K562 (cell line): ENCODE measurements at regions not wholly inside any gene's neighbourhood (a gene's known extent, or its start where the extent isn't known, plus 50 kb on each side); places are given as distances from the start of the nearest gene placed in this dataset.

Source experiments
- BRCA1 ChIP-seq, 2 experiments: fragments of 450-650 bp in 1 of 2; sonication (generic) in 1 of 2; formaldehyde crosslinking in 1 of 2; IDR thresholded peaks; 2 replicates each; pipeline versions ENCODE4 v1.5.0 to v1.6.1; 2017 to 2020; ENCODE audit warnings: mild to moderate bottlenecking in 1 of 2, missing genetic modification reagents in 1 of 2
- CREB1 ChIP-seq, 2 experiments: sonication (generic) in 1 of 2; formaldehyde crosslinking in 1 of 2; IDR thresholded peaks; 2 replicates each; pipeline versions ENCODE4 v1.6.1 to v1.8.0; 2012 to 2022; ENCODE audit warnings: inconsistent platforms in 1 of 2, mild to moderate bottlenecking in 1 of 2, missing genetic modification reagents in 1 of 2, moderate library complexity in 1 of 2
- ETV1 ChIP-seq: fragments of 450-650 bp; conservative IDR thresholded peaks from 2 replicates; pipeline ENCODE4 v1.6.1; 2016; ENCODE audit warnings: missing genetic modification characterization, control low read depth, low read depth, missing compliant biosample characterization
- IFI16 ChIP-seq: fragments of 250-450 bp; sonication (Bioruptor Pico); IDR thresholded peaks from 2 replicates; pipeline ENCODE4 v2.1.2; 2022; ENCODE audit warnings: mild to moderate bottlenecking, inconsistent platforms
- KLF1 ChIP-seq: fragments of 450-650 bp; IDR thresholded peaks from 2 replicates; pipeline ENCODE4 v1.6.1; 2016; ENCODE audit warnings: missing genetic modification characterization, missing compliant biosample characterization
- KLF10 ChIP-seq: fragments of 250-450 bp; sonication (Bioruptor Pico); IDR thresholded peaks from 2 replicates; pipeline ENCODE4 v1.6.1; 2021; ENCODE audit warnings: matching md5 sums
- KLF6 ChIP-seq: fragments of 250-450 bp; sonication (Bioruptor Pico); IDR thresholded peaks from 2 replicates; pipeline ENCODE4 v1.4.0; 2020; ENCODE audit warnings: mild to moderate bottlenecking, moderate library complexity, borderline replicate concordance
- L3MBTL2 ChIP-seq: fragments of 450-650 bp; IDR thresholded peaks from 2 replicates; pipeline ENCODE4 v1.6.1; 2016; ENCODE audit warnings: mild to moderate bottlenecking, moderate library complexity
- LARP7 ChIP-seq: fragments of 450-650 bp; IDR thresholded peaks from 2 replicates; pipeline ENCODE4 v1.6.1; 2016
- LEF1 ChIP-seq: fragments of 450-650 bp; IDR thresholded peaks from 2 replicates; pipeline ENCODE4 v1.6.1; 2016; ENCODE audit warnings: mild to moderate bottlenecking
- MTA3 ChIP-seq: fragments of 450-650 bp; formaldehyde crosslinking; IDR thresholded peaks from 2 replicates; pipeline ENCODE4 v1.6.1; 2017; ENCODE audit warnings: mild to moderate bottlenecking, borderline replicate concordance
- NCOR1 ChIP-seq: fragments of 450-650 bp; IDR thresholded peaks from 2 replicates; pipeline ENCODE4 v1.6.1; 2016; ENCODE audit warnings: mild to moderate bottlenecking, moderate library complexity
- NRF1 ChIP-seq, 2 experiments: fragments of 450-650 bp; IDR thresholded peaks in 1 of 2; conservative IDR thresholded peaks in 1 of 2; 2 replicates each; pipeline ENCODE4 v1.6.1; 2014; ENCODE audit warnings: mild to moderate bottlenecking in 2 of 2
- PTRF ChIP-seq: fragments of 450-650 bp; IDR thresholded peaks from 2 replicates; pipeline ENCODE4 v1.6.1; 2016; ENCODE audit warnings: mild to moderate bottlenecking, missing genetic modification characterization, missing compliant biosample characterization
- SMAD4 ChIP-seq: fragments of 250-450 bp; sonication (Bioruptor Pico); conservative IDR thresholded peaks from 2 replicates; pipeline ENCODE4 v1.8.0; 2021; ENCODE audit warnings: inconsistent platforms, mild to moderate bottlenecking, moderate library complexity
- SMC3 ChIP-seq: conservative IDR thresholded peaks from 2 replicates; pipeline ENCODE4 v1.6.1; 2011; ENCODE audit warnings: low read depth, low read length, improper control_type of control experiment; ENCODE audit not compliant: insufficient read depth
- ZNF3 ChIP-seq: fragments of 250-450 bp; sonication (Bioruptor Pico); IDR thresholded peaks from 2 replicates; pipeline ENCODE4 v1.5.0; 2021; ENCODE audit warnings: mild to moderate bottlenecking, moderate library complexity
- ZNF395 ChIP-seq: fragments of 200-800 bp; sonication (Bioruptor generic); IDR thresholded peaks from 2 replicates; pipeline ENCODE4 v1.6.1; 2017; ENCODE audit warnings: missing genetic modification characterization, missing compliant biosample characterization
- ZNF444 ChIP-seq: fragments of 250-450 bp; sonication (Bioruptor Pico); IDR thresholded peaks from 2 replicates; pipeline ENCODE4 v1.4.0; 2020; ENCODE audit warnings: mild to moderate bottlenecking, moderate library complexity
- TF ChIP-seq, protein P1 (sequence below): IDR thresholded peaks from 2 replicates; pipeline ENCODE4 v1.6.1; 2012; ENCODE audit warnings: low read depth, low read length, improper control_type of control experiment, borderline replicate concordance
- TF ChIP-seq, protein P2 (sequence below), 2 experiments: IDR thresholded peaks; 2 replicates each; pipeline ENCODE4 v1.6.1; 2011; ENCODE audit warnings: borderline replicate concordance in 1 of 2, control low read depth in 1 of 2, low read depth in 1 of 2, low read length in 1 of 2, mild to moderate bottlenecking in 1 of 2, mixed read lengths in 1 of 2, moderate library complexity in 1 of 2; ENCODE audit not compliant: insufficient read depth in 1 of 2, insufficient read length in 1 of 2, poor library complexity in 1 of 2, severe bottlenecking in 1 of 2; ENCODE audit errors: extremely low read depth in 1 of 2
- TF ChIP-seq, protein P3 (sequence below): fragments of 450-650 bp; IDR thresholded peaks from 2 replicates; pipeline ENCODE4 v1.6.1; 2016; ENCODE audit warnings: antibody characterized with exemption

GRCh38 chr2:43169987-43170386 is 56.4 kb downstream of the ZFP36L2 start (continued):
- TF ChIP-seq ETV1 (tag) (no peak), ZNF395 (no peak), ZNF444 (CRISPR knock-in tag) (no peak), SMC3 (peak; percentile 41; the same call in 1 of the 2 replicates), KLF1 (no peak), LARP7 (0 out of 2 replicates have a peak, but pooled peaks have one; percentile 39), KLF10 (CRISPR knock-in tag) (no peak), PTRF (no peak), KLF6 (CRISPR knock-in tag) (no peak), SMAD4 (CRISPR knock-in tag) (peak; percentile 40; the same call in 1 of the 2 replicates), MTA3 (0 out of 2 replicates have a peak, but pooled peaks have one; percentile 29), IFI16 (0 out of 2 replicates have a peak, but pooled peaks have one; percentile 56), ZNF3 (CRISPR knock-in tag) (no peak), NRF1 (conservative IDR thresholded peaks at IDR 0.05 in 1 of 2, IDR thresholded peaks at IDR 0.05 in 1 of 2) (no peak), LEF1 (peak; percentile 41; the same call in 1 of the 2 replicates), CREB1 (IDR thresholded peaks at IDR 0.05) (no peak), CREB1 (CRISPR knock-in tag; IDR thresholded peaks at IDR 0.05) (no peak), L3MBTL2 (peak; percentile 85), NCOR1 (no peak), BRCA1 (IDR thresholded peaks at IDR 0.05) (no peak), BRCA1 (CRISPR knock-in tag; IDR thresholded peaks at IDR 0.05) (no peak)
- TF ChIP-seq, protein P1, sequence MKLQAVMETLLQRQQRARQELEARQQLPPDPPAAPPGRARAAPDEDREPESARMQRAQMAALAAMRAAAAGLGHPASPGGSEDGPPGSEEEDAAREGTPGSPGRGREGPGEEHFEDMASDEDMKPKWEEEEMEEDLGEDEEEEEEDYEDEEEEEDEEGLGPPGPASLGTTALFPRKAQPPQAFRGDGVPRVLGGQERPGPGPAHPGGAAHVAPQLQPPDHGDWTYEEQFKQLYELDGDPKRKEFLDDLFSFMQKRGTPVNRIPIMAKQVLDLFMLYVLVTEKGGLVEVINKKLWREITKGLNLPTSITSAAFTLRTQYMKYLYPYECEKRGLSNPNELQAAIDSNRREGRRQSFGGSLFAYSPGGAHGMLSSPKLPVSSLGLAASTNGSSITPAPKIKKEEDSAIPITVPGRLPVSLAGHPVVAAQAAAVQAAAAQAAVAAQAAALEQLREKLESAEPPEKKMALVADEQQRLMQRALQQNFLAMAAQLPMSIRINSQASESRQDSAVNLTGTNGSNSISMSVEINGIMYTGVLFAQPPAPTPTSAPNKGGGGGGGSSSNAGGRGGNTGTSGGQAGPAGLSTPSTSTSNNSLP: no peak
- TF ChIP-seq, protein P2, sequence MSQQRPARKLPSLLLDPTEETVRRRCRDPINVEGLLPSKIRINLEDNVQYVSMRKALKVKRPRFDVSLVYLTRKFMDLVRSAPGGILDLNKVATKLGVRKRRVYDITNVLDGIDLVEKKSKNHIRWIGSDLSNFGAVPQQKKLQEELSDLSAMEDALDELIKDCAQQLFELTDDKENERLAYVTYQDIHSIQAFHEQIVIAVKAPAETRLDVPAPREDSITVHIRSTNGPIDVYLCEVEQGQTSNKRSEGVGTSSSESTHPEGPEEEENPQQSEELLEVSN (IDR thresholded peaks at IDR 0.05; ENCODE audit: borderline replicate concordance in 1 of 2, extremely low read depth in 1 of 2, insufficient read depth in 1 of 2, insufficient read length in 1 of 2, low read depth in 1 of 2, low read length in 1 of 2, poor library complexity in 1 of 2, severe bottlenecking in 1 of 2): peak in 1 of 2 experiments; percentile 78
- TF ChIP-seq, protein P3, sequence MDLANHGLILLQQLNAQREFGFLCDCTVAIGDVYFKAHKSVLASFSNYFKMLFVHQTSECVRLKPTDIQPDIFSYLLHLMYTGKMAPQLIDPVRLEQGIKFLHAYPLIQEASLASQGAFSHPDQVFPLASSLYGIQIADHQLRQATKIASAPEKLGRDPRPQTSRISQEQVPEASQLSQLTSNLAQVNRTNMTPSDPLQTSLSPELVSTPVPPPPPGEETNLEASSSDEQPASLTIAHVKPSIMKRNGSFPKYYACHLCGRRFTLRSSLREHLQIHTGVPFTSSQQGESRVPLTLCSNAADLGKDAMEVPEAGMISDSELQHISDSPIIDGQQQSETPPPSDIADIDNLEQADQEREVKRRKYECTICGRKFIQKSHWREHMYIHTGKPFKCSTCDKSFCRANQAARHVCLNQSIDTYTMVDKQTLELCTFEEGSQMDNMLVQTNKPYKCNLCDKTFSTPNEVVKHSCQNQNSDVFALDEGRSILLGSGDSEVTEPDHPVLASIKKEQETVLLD: peak; percentile 39; the same call in 1 of the 2 replicates
